ENCODE measurements at regions not wholly inside any gene's neighbourhood (a gene's known extent, or its start where the extent isn't known, plus 50 kb on each side); places are given as distances from the start of the nearest gene placed in this dataset.

GRCh38 chr2:78201064-78201575 lies 678.9 kb upstream of the LRRTM4 start:
- TF ChIP-seq CTCF (IDR thresholded peaks at IDR 0.05; ENCODE audit: low read depth, low read length, missing control alignments): no peak
- DNase-seq (ENCODE audit: extremely low read depth, low read depth): no peak
- no peak overlapping the region for H3K4me3 ChIP-seq (replicated peaks; ENCODE audit: low read depth, low read length)

- H3K4me3 ChIP-seq (replicated peaks; ENCODE audit: low read depth, low read length): no peak overlapping the region
- TF ChIP-seq CTCF (IDR thresholded peaks at IDR 0.05; ENCODE audit: low read depth, low read length, missing control alignments): no peak
- DNase-seq (ENCODE audit: extremely low read depth, low read depth): no peak
These were observed 680.2 kb upstream of the LRRTM4 start for GRCh38 chr2:78202366-78202765.

GRCh38 chr2:78202986-78203670 lies 681.0 kb upstream of the LRRTM4 start:
- no peak for DNase-seq (ENCODE audit: extremely low read depth, low read depth)
- no peak for TF ChIP-seq CTCF (IDR thresholded peaks at IDR 0.05; ENCODE audit: low read depth, low read length, missing control alignments)

GRCh38 chr2:78218066-78218465 lies 695.9 kb upstream of the LRRTM4 start:
- H3K4me3 ChIP-seq (replicated peaks; ENCODE audit: low read depth, low read length): no peak overlapping the region
- no peak for DNase-seq (ENCODE audit: extremely low read depth, low read depth)
- TF ChIP-seq CTCF (IDR thresholded peaks at IDR 0.05; ENCODE audit: low read depth, low read length, missing control alignments): no peak

More at GRCh38 chr2:78202986-78203670, 681.0 kb upstream of the LRRTM4 start:
- H3K4me3 ChIP-seq (replicated peaks; ENCODE audit: low read depth, low read length): no peak overlapping the region

GRCh38 chr2:78237704-78238103 lies 715.5 kb upstream of the LRRTM4 start:
- DNase-seq (ENCODE audit: extremely low read depth, low read depth): no peak
- TF ChIP-seq CTCF (IDR thresholded peaks at IDR 0.05; ENCODE audit: low read depth, low read length, missing control alignments): no peak
- H3K4me3 ChIP-seq (replicated peaks; ENCODE audit: low read depth, low read length): no peak overlapping the region

- TF ChIP-seq CTCF (IDR thresholded peaks at IDR 0.05; ENCODE audit: low read depth, low read length, missing control alignments): no peak
- no peak overlapping the region for H3K4me3 ChIP-seq (replicated peaks; ENCODE audit: low read depth, low read length)
- DNase-seq (ENCODE audit: extremely low read depth, low read depth): no peak
These were observed 723.4 kb upstream of the LRRTM4 start for GRCh38 chr2:78245394-78246135.

All from HFF-Myc (cell line).